HG03066 (cell line): ENCODE measurements at regions not wholly inside any gene's neighbourhood (a gene's known extent, or its start where the extent isn't known, plus 50 kb on each side); places are given as distances from the start of the nearest gene placed in this dataset.
"Not testable (repeated sequence)": the region's sequence is repeated elsewhere in the genome, so short reads cannot be mapped to it uniquely, and the experiment has no call there.

Experiments used
- ATAC-seq: cut with Tn5 transposase; IDR thresholded peaks from one replicate; pipeline ENCODE4 v1.9.1; 2021; ENCODE audit warnings: low read depth; ENCODE audit not compliant: unreplicated experiment

DNA sequence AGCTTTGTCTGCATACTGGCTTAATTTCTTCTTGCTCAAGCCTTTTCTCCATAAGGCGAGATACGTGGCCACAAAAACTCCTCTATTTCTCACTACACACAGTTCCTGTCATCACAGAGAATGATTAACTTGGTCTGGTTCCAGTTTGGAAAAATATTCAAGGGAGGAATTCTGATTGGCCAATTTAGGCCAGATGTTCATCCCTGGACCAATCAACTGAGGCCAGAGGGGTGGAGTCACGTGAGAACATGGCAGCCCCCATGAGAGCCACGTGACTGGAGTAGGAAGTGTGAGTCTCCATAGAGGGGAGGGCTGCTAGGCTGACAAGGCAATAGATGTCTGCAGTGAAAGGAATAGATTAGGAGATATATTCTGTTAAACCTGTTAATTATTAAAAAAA lies 200.0 kb downstream of the OTOP1 start:
- ATAC-seq: not testable (repeated sequence)

DNA sequence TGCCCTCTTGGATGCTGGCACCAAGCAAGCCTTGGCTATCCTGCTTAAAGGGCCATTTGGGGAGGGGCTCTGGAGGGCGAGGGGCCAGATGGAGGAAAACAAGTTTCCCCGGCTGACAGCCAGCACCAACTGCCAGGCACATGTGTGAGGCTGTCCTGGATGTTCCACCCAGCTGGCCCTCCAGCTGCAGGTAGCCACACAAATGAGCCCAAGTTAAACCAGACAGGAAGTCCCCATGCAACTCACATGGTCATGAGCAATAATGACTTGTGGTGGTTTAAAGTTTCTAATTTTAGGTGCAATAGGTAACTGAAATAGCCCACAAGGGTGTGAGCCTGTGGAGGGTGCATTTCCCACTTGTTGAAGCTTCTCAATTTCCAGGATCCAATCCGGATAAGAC lies 198.0 kb downstream of the OTOP1 start:
- ATAC-seq: not testable (repeated sequence)

DNA sequence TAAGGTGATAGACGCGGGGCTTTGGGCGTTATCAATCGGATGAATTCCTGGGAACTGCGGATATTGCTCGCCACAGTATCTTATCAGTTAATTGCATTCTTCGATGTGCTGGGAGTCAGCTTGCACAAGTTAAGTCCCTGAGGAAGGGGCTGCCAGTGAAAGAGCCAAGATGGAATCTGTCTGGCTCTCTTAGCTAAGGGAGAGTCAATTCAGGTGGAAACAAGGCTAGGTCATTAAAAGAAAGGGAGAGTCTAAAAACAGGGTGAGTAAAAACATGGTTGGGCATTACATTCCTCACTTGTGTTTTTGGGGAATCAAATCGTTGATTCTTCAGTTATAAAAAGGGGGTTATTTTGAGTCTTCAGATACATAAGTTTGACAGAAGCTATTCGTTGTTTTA lies 196.2 kb downstream of the OTOP1 start:
- not testable (repeated sequence) for ATAC-seq

DNA sequence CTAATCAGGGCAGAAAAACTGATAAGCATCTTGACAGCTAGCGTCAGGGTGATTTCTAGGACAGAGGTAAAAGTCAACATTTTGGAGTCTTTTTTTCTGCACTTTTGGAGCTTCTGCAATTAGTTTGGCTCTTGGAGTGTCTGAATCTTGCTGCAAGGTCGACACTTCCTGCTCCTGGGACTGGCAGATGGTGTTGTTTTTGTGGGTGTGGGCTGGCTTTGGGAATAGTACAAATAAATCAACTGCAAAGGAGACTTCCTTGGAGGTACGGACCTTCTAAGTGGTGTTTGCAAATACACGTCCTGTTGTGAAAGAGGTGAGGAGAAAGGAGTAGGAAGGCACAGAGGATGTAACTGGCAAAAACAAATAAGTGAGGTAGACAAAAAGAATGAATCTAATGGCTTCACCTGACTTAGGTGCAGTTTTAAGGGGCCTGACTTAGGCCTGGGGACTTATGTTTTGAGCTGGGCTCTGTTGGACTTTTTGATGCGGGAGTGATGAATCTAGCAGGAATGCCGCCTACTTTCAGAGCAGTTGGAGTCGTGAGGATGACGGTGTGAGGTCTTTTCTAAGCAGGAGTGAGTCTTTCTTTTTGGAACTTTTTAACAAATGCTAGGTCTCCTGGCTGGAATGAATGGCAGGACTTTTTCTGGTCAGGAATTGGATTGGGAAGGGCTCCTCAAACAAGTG lies 195.1 kb downstream of the OTOP1 start:
- not testable (repeated sequence) for ATAC-seq

DNA sequence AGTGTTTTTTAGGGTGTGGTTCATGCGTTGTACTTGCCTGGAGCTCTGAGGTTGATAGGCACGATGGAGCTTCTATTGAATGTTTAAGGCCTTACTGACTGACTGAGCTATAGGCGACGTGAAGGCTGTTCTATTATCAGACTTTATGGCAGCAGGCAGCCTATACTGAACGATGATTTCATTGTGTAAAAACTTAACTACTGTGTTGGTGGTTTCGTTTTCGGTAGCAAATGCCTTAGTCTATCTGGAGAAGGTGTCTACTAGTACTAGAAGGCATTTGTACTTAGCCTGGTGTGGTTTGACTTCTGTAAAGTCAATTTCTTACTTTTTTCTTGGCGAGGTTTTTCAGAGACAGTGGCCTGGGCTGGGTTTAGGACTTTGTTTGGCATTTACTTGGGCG lies 194.4 kb downstream of the OTOP1 start:
- not testable (repeated sequence) for ATAC-seq

DNA sequence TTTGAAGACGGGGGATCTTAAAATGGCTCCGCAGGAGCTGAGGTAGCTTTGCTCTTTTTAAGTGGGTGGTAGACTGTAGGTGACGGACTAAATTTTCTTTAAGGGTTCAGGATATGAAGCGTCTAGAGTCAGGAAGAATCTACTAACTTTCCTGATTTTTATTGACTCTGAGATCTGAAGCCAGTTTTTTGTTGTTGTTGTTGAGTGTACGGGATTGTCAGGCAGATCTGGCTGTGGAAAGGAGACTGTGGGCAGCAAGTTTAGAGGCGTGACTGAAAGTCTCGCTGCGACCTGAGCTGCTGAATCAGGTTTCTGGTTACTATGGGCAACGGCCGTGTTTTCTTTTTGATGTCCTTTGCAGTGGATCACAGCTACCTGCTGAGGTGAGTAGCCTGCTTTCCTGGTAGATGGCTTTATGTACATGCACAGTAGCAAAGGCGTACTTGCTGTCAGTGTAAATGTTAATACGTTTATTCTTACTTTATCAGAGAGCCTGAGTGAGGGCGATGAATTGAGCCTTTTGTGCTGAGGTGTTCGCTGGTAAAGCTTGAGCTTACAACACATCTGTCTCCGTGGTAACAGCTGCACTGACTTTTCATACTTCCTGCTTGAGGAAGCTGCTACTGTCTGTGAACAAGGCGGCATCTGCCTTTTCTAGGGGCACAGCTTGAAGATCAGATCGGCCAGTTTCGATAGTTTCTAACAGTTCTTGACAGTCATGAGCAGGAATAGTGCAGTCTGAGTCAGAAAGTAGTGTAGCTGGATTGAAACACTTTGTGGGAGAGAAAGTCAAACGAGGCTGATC lies 193.7 kb downstream of the OTOP1 start:
- not testable (repeated sequence) for ATAC-seq

DNA sequence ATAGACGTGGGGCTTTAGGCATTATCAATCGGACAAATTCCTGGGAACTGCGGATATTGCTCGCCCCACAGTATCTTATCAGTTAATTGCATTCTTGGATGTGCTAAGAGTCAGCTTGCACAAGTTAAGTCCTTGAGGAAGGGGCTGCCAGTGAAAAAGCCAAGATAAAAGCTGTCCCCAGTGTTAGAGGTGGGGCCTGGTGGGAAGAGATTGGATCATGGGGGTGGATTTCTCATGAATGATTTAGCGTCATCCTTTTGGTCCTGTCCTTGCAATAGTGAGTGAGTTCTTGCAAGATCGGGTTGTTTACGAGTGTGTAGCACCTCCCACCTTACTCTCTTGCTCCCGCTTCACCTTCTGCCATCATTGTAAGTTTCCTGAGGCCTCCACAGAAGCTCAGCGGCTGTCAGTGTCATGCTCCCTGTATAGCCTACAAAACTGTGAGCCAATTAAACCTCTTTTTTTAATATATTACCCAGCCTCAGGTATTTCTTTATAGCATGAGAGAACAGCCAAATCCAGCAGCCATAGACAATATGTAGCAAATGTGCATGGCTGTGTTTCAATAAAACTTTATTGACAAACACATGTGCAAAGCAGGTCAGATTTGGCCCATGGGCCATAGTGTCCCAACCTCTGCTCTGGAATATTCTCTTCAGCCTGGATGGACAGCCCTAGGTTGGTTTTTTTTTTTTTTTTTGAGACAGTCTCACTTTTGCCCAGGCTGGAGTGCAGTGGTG lies 189.2 kb downstream of the OTOP1 start:
- not testable (repeated sequence) for ATAC-seq

DNA sequence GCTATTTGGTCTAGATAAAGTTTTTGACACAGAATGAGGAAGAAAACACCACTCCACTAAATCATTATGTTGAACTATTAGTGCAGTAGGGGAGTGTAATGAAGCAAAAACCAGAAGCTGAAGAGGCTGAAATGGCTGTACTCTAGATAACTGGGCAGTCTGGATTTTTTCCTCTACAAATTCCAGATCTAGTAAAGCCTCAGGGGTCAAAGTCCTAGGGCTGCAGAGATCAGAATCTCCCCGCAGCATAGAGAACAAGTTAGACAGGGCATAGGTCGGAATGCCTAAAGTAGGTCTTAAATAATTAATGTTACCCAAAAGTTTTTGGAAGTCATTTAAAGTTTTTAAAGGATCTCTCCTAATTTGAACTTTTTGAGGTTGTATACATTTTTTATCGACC lies 180.9 kb downstream of the OTOP1 start:
- ATAC-seq: not testable (repeated sequence)

DNA sequence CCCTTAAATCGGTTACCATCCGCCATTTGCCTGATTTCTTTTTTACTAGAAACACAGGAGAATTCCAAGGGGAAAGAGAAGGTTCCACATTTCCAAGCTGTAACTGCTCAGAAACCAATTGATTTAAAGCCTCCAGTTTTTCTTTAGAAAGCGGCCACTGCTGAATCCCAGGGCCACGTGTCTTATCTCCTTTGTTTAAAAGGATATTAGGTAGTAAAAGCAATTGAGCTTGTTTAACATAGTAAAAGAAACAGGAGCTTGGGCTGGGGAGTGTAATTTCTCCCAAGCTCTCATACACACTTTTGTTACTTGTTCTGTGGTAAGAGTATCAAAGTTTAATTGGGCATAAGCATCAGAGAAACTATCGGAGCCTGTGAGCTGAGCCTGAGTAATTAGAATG lies 180.0 kb downstream of the OTOP1 start:
- ATAC-seq: not testable (repeated sequence)

DNA sequence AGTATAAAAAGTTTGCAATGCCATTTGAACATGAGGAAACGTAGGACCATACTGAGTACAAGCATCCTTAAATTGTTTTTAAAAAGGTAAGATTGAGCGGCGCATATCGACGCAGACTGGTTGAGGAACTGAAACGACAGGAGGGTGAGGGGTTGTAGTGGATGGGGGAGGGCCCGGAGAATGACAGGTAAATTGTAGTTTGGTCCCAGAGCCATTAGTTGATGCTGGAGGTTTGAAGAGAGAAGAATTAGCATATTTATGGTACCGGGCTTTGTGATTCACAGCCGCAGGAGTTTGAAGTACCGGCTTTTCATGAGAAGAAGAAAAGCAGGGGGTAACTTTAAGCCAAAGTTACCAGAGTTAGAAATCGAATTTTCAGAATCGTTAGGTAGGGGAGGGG lies 179.5 kb downstream of the OTOP1 start:
- not testable (repeated sequence) for ATAC-seq

DNA sequence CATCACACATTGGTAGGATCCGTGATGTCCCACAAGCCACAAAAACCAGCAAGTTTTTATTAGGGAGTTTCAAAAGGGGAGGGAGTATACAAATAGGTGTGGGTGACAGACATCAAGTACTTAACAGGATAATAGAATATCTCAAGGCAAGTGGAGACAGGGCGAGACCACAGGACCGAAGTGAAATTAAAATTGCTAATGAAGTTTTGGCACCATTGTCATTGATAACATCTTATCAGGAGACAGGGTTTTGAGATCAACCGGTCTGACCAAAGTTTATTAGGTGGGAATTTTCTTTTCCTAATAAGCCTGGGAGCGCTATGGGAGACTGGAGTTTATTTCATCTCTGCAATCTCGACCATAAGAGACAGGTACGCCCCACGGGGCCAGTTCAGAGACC lies 178.5 kb downstream of the OTOP1 start:
- ATAC-seq: not testable (repeated sequence)

DNA sequence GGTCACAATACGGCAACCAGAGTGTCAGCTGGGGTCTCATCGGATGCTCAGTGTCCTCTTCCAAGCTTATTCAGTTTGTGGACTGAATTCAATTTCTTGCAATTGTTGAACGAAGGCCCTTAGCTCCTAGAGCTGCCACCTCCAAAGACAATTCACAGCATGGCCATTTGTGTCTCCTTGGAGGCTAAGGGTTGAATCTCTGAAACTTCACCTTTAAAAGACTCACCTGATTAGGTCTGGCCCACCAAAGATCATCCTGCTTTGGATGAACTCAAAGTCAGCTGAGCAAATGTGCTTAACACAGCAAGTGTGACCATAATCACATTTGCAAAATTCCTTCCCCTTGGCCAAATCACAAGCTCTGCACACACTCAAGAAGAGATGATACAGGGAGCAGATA lies 175.9 kb downstream of the OTOP1 start:
- ATAC-seq: not testable (repeated sequence)

DNA sequence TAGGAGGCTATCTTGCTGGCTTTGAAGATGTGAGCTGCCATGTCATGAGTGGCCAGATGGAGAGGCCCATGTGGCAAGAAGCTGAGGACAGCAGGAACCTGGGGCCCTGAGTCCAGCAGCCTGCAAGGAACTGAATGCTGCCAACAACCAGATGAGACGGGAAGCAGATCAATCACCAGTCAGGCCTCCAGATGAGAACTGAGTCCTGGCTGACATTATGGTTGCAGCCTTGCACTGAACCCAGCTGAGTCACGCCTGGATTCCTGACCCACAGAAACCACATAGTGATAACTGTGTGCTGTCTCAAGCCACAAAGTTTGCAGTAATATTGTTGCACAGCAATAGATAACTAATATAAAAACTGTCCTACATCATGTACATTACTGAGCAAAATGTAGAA lies 173.8 kb downstream of the OTOP1 start:
- ATAC-seq: not testable (repeated sequence)

DNA sequence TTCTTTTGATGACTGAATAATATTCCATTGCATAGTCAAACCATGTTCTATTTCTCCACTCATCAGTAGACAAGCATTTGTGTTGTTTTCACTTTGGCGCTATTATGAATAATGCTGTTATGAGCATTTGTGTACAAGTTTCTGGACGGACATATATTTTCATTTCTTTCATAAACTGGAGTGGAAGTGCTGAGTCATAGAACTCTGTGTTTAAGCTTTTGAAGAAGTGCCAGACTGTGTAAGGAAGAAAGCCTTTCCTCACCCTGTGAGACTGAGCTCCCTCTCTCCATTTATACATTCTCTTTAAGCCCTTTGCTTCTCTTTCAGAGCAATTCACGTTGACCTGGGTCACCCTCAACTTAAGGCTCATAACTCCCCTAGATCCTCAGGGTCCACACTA lies 169.5 kb downstream of the OTOP1 start:
- ATAC-seq: not testable (repeated sequence)

DNA sequence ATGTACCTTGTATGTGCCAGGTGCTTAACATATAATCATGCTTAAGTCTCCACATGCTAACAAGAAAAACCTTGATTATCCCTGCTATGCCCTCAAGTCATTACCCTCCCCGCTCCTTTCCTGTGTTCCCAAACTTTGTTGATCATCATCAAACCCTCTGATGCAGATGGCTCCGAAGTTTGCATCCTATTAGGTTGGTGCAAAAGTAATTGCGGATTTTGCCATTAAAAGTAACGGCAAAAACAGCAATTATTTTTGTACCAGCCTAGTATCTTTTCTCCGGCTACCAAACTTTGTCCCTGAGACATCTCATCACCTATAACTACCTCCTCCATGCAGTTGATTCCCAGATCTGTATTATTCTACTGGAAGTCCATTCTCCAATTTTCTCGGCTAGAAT lies 142.6 kb downstream of the OTOP1 start:
- not testable (repeated sequence) for ATAC-seq

DNA sequence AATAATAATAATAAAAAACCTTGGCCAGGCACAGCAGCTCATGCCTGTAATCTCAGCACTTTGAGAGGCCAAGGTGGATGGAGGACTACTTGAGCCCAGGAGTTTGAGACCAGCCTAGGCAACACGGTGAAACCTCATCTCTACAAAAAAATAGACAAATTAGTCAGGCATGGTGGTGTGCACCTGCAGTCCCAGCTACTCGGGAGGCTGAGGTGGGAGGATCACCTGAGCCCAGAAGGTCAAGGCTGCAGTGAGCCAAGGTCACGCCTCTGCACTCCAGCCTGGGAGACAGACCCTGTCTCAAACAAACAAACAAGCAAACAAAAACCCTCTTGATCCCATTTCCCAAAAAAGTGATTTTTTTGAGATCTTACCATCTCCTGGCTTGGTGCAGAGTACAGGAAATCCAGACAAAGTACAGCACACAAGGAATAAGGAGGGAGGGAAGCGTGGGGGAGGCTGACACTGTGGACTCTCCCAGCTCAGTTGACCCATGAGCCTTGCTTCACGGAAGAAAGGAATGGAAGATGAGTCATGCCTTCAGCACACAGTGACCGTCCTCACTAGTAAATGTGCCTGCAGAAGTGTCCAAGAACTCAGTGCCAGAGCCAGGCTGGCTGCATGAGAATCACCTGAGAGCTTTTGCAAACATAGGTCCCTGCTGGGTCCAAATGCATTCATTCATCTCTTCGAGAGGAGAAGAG lies 136.9 kb downstream of the OTOP1 start:
- ATAC-seq: not testable (repeated sequence)

DNA sequence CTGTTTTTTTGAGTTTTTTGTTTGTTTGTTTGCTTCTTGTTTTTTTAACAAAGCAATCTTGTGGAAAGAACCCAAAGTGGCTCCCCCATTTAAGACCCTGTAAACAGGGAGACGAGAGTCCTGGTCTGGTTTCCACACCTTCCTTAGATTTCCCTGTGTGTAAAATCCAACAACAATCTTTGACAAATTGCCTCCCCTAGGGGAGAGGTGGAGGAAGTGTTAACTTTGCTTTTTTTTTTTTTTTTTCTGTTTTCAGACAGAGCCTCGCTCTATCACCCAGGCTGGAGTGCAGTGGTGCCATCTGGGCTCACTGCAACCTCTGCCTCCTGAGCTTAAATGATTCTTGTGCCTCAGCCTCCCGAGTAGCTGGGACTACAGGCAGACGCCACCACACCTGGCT lies 136.0 kb downstream of the OTOP1 start:
- not testable (repeated sequence) for ATAC-seq

DNA sequence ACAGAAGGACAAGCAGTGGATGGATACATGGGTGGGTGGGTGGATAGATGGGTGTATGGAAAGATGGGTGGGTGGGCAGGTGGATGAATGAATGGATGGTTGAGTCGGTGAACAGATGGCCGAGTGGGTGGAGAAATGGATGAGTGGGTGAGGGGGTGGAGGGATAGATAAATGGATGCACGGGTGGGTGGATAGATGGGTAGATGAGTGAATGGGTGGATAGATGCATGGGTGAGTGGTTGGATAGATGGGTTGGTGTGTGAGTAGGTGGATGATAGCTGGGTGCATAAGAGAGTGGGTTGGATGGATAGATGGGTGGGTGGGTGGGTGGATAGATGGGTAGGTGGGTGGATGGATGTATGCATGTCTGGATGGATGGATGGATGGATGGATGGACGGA lies 134.6 kb downstream of the OTOP1 start:
- not testable (repeated sequence) for ATAC-seq

DNA sequence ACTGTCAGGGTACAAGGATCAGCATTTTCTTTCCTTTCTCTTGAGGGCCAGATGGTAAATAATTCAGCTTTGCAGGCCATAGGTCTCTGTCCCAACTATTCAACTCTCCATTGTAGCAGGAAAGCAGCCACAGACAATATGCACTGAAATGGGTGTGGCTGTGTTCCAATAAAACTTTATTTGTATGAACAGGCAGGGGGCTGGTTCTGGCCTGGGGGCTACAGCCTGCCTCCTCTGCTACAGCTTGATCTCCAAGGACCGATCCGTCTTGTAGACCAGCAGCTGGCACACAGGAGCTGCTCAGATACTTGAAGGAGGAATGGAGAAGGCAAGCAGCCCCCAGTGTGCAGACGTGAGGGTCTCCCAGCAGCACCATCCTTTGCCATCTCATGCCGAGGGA lies 127.1 kb downstream of the OTOP1 start:
- not testable (repeated sequence) for ATAC-seq

DNA sequence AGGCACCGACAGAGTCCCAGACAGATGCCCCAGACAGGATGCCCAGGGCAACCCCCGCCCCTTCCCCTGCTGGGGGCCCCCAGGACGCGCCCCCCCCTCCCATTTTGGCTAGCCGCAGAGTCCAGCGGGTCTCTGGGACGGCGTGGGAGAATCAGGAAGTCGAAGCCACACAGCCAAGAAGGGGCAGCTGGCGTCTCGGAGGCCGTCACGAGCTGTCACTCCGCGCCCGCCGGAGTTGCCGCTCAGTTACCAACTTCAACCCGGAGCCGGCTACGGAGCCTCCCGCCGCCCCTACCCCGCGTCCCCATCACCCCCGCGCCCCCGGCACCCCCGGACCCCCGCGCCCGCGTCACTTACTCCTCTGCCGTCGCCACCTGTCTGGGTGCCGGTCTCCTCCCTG lies 119.8 kb downstream of the OTOP1 start:
- ATAC-seq: not testable (repeated sequence)
